GM19395 (cell line): ENCODE measurements at regions not wholly inside any gene's neighbourhood (a gene's known extent, or its start where the extent isn't known, plus 50 kb on each side); places are given as distances from the start of the nearest gene placed in this dataset.
"Not testable (repeated sequence)": the region's sequence is repeated elsewhere in the genome, so short reads cannot be mapped to it uniquely, and the experiment has no call there.

Experiments used
- ATAC-seq: cut with Tn5 transposase; IDR thresholded peaks from one replicate; pipeline ENCODE4 v1.9.1; 2021; ENCODE audit warnings: mild to moderate bottlenecking, moderate library complexity; ENCODE audit not compliant: unreplicated experiment

GRCh38 chr2:102871707-102872106, 109.9 kb downstream of the TMEM182 start:
- ATAC-seq, result no peak

- ATAC-seq, result no peak
These were observed 110.6 kb downstream of the TMEM182 start for GRCh38 chr2:102872388-102872787.

- not testable (repeated sequence) for ATAC-seq
These were observed 117.7 kb downstream of the TMEM182 start for GRCh38 chr2:102879513-102879912.

GRCh38 chr2:102880731-102881130, 118.9 kb downstream of the TMEM182 start:
- no peak for ATAC-seq

- ATAC-seq, result no peak
These were observed 124.5 kb downstream of the TMEM182 start for GRCh38 chr2:102886216-102886893.

GRCh38 chr2:102888514-102888913, 126.7 kb downstream of the TMEM182 start:
- ATAC-seq, result no peak

- ATAC-seq, result no peak
These were observed 129.5 kb downstream of the TMEM182 start for GRCh38 chr2:102891296-102891695.

- no peak for ATAC-seq
These were observed 131.0 kb downstream of the TMEM182 start for GRCh38 chr2:102892698-102893310.

- ATAC-seq, result no peak
These were observed 132.0 kb downstream of the TMEM182 start for GRCh38 chr2:102893870-102894269.

GRCh38 chr2:102895376-102895775, 133.5 kb downstream of the TMEM182 start:
- no peak for ATAC-seq

GRCh38 chr2:102909240-102909639, 147.4 kb downstream of the TMEM182 start:
- not testable (repeated sequence) for ATAC-seq

GRCh38 chr2:102910724-102911123, 148.9 kb downstream of the TMEM182 start:
- ATAC-seq, result no peak

- no peak for ATAC-seq
These were observed 153.3 kb downstream of the TMEM182 start for GRCh38 chr2:102915128-102915527.

GRCh38 chr2:102922321-102922720, 160.5 kb downstream of the TMEM182 start:
- ATAC-seq, result no peak

GRCh38 chr2:102925003-102925402, 163.2 kb downstream of the TMEM182 start:
- no peak for ATAC-seq

- no peak for ATAC-seq
These were observed 166.0 kb downstream of the TMEM182 start for GRCh38 chr2:102927854-102928267.

- no peak for ATAC-seq
These were observed 167.9 kb downstream of the TMEM182 start for GRCh38 chr2:102929721-102930120.

GRCh38 chr2:102932501-102932900, 170.7 kb downstream of the TMEM182 start:
- no peak for ATAC-seq

- no peak for ATAC-seq
These were observed 177.4 kb downstream of the TMEM182 start for GRCh38 chr2:102939207-102939606.

GRCh38 chr2:102940684-102941083, 178.9 kb downstream of the TMEM182 start:
- ATAC-seq, result no peak

GRCh38 chr2:102942107-102942506, 180.3 kb downstream of the TMEM182 start:
- no peak for ATAC-seq

GRCh38 chr2:102943251-102943650, 181.4 kb downstream of the TMEM182 start:
- no peak for ATAC-seq
